ENCODE measurements at regions not wholly inside any gene's neighbourhood (a gene's known extent, or its start where the extent isn't known, plus 50 kb on each side); places are given as distances from the start of the nearest gene placed in this dataset.

DNA sequence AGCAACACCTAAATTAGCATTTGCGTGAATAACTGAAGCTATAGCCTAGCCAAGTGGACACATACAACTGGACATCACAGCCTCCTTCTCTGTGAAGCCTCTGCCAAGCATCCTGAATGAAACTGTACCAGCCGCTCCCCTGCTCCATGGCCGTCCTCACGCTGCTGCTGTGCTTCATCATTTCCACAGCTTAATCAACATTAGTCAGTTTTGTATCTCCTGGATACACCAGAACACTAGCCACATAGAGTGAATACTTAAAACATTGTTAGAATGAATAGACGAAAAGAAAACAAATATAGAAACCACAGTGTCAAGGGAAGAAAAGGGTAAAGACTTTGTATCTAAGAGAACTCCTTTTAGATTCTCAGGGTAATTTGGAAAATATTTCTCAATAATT lies 1526.9 kb downstream of the EFNB2 start:
- H4K20me1 ChIP-seq = no peaks in the 10 kb centered on the region

DNA sequence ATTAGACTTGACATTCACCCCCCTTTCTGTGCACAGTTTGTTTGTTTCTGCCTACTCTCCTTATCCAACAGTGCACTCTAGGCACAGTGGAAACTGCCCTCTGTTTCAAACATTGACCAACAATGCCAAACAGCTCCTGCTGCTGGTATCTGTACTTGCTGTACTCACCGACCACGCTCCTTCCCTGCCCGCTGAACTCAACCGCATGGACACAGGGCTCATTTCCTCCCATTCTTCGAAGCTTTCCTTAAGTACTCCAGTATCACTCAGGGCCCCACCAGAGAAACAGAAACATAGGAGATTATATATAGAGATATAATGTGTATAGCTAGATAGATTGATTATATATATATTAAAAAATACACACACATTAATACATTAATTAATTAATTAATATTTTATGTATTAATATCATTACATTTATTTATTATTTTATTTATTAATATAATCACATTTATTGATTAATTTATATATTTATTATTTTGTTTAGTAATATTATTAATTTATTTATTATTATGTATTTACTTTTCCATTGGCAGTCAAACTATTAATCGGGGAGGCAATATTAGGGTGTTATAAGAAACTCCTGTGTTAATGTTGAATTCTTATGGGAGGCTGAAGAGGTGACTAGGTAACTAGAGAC lies 1528.2 kb downstream of the EFNB2 start:
- no peak overlapping the region for H3K9ac ChIP-seq
- H3K27ac ChIP-seq = no peak overlapping the region
- H3K27me3 ChIP-seq = no peaks in the 10 kb centered on the region
- H4K20me1 ChIP-seq = no peaks in the 10 kb centered on the region
- no peak overlapping the region for H3K4me2 ChIP-seq
- no peaks in the 10 kb centered on the region for H3K4me1 ChIP-seq
- H3K36me3 ChIP-seq = no peaks in the 10 kb centered on the region
- H3K9me3 ChIP-seq = no peaks in the 10 kb centered on the region
- H3K4me3 ChIP-seq = no peak overlapping the region
- TF ChIP-seq Cebpa-rat (IDR thresholded peaks at IDR 0.05) = no peak

More for the DNA sequence above, 1526.9 kb downstream of the EFNB2 start:
- no peaks in the 10 kb centered on the region for H3K36me3 ChIP-seq
- H3K4me2 ChIP-seq = no peak overlapping the region
- H3K4me1 ChIP-seq = no peaks in the 10 kb centered on the region
- no peak overlapping the region for H3K27ac ChIP-seq
- H3K9ac ChIP-seq = no peak overlapping the region
- H3K4me3 ChIP-seq = no peak overlapping the region
- no peaks in the 10 kb centered on the region for H3K27me3 ChIP-seq
- no peak for TF ChIP-seq Cebpa-rat (IDR thresholded peaks at IDR 0.05)
- H3K9me3 ChIP-seq = no peaks in the 10 kb centered on the region

DNA sequence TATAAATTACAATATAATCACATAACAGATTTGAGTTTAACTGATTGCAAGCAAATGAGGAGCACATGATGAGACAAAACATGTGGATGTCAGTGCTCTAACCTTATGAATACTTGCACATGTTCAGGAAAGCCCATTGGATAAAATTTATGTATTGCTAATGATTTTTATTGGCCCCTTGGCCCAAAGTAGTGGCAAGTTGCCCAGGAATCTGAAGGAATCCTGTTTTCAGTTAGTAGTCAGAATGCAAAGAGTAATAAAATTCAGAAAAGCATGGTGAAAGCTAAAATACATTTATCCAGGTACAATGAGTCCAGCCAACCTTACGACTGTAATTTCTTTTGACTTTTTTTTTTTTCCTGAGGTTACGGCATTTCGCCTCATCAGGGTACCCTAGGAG lies 1539.4 kb downstream of the EFNB2 start:
- no peaks in the 10 kb centered on the region for H3K9me3 ChIP-seq
- no peak for TF ChIP-seq Cebpa-rat (IDR thresholded peaks at IDR 0.05)

DNA sequence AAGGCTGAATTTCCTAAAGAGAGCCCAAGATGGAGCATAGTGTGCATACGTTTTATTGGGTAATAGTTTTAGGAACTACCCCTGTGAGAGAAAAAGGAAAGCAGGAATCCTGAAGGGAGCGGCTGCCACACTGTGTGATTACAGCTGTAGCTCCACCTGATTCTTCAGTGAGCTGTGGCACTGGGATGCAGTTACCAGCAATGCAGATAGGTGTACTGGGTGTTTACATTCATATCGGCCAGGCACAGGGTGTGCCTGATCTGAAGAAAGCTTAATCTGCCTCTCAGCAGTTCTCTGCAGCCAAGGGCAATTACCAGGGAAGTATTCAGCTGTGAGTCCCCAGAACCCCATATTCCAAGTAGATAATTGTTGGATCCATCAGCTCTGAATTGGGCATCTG lies 1541.8 kb downstream of the EFNB2 start:
- no peak for TF ChIP-seq Cebpa-rat (IDR thresholded peaks at IDR 0.05)
- Histone ChIP-seq H3K9ac (no peak overlapping the region), H3K36me3 (no peaks in the 10 kb centered on the region), H4K20me1 (no peaks in the 10 kb centered on the region), H3K27ac (no peak overlapping the region), H3K27me3 (no peaks in the 10 kb centered on the region), H3K4me1 (no peaks in the 10 kb centered on the region), H3K9me3 (no peaks in the 10 kb centered on the region), H3K4me2 (no peak overlapping the region), H3K4me3 (no peak overlapping the region)

More for the DNA sequence above, 1539.4 kb downstream of the EFNB2 start:
- H3K27me3 ChIP-seq = no peaks in the 10 kb centered on the region
- no peak overlapping the region for H3K4me2 ChIP-seq
- no peak overlapping the region for H3K4me3 ChIP-seq
- no peaks in the 10 kb centered on the region for H3K36me3 ChIP-seq
- no peak overlapping the region for H3K9ac ChIP-seq
- H3K27ac ChIP-seq = no peak overlapping the region
- H4K20me1 ChIP-seq = no peaks in the 10 kb centered on the region
- no peaks in the 10 kb centered on the region for H3K4me1 ChIP-seq

DNA sequence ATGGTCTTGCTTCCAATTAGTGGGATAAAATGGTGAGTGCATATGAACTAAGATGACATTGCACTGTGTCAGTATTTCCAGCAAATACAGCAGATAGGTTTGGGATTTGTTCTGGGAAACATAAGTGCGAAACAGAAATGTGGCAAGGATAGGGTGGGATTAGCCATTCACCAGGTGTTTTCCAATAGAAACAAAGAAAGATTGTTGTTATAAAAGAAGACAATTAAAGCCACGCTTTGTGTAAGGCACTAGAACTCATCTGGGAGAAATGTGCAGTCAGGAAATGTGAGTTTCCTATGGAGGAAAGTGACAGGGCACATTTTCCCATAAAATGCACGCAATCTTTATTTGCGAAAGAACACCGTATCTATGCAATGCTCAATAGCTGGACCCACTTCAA lies 1547.8 kb downstream of the EFNB2 start:
- H3K36me3 ChIP-seq = no peaks in the 10 kb centered on the region
- no peaks in the 10 kb centered on the region for H3K9me3 ChIP-seq
- H3K27ac ChIP-seq = no peak overlapping the region
- no peak overlapping the region for H3K4me2 ChIP-seq
- TF ChIP-seq Cebpa-rat (IDR thresholded peaks at IDR 0.05) = no peak
- no peak overlapping the region for H3K4me3 ChIP-seq
- H3K9ac ChIP-seq = no peak overlapping the region
- H4K20me1 ChIP-seq = no peaks in the 10 kb centered on the region
- H3K27me3 ChIP-seq = no peaks in the 10 kb centered on the region
- peaks cover 34% of the 10 kb centered on the region for H3K4me1 ChIP-seq

DNA sequence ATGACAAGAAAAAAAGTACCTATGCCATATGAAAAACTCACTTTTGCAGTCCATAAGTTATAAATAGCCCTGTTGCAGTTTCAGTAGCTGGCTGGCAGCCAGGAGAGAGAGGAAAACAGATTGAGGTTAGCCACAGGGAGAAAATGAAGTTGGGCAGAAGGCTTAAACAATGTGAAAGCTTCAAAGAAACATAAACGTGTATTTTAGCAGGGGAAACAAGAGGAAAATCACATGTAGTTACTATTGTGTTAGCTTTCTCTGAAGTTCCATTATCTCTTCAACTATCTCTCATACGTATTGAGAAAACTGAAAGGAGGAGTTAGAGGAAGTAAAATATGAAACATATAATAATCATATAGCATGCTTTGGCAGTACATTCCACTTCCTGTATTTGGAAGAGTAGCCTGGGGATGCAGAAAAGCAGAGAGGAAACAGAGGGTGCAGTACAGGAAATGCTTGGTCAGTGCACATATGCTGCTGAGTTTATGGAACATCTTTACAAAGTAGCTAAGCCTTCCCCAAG lies 1551.1 kb downstream of the EFNB2 start:
- Histone ChIP-seq H3K9me3 (no peaks in the 10 kb centered on the region), H3K4me2 (peak overlapping the region; percentile 56)

DNA sequence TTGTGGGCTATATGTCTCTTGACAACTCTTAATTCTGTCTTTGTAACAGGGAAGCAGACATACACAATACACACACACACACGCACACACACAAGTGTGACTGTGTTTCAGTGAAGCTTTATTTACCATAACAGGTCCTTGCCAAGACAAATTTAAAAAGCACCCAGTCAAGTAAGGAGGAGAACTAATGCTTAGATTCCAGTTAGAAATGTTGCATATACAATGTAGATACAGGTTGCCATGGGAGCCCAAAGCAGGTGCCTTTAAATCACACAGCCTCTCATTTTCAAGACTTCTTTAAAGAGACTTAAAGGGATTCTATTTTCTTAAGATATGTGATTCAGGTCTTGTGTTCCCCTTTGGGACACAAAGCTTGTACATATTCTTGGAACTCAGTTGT lies 1551.9 kb downstream of the EFNB2 start:
- H3K4me2 ChIP-seq = peak overlapping the region; percentile 56
- no peaks in the 10 kb centered on the region for H3K9me3 ChIP-seq
- H3K27ac ChIP-seq = peak overlapping the region; percentile 67
- no peaks in the 10 kb centered on the region for H3K27me3 ChIP-seq
- no peaks in the 10 kb centered on the region for H4K20me1 ChIP-seq
- H3K4me1 ChIP-seq = peaks cover 34% of the 10 kb centered on the region
- H3K36me3 ChIP-seq = no peaks in the 10 kb centered on the region
- H3K4me3 ChIP-seq = no peak overlapping the region
- no peak overlapping the region for H3K9ac ChIP-seq
- TF ChIP-seq Cebpa-rat (IDR thresholded peaks at IDR 0.05) = no peak

More for the DNA sequence above, 1551.1 kb downstream of the EFNB2 start:
- peak overlapping the region; percentile 67 for H3K27ac ChIP-seq
- no peaks in the 10 kb centered on the region for H4K20me1 ChIP-seq
- peak overlapping the region; percentile 16; the same call in 1 of the 2 replicates for H3K9ac ChIP-seq
- no peaks in the 10 kb centered on the region for H3K27me3 ChIP-seq
- peaks cover 34% of the 10 kb centered on the region for H3K4me1 ChIP-seq
- no peaks in the 10 kb centered on the region for H3K36me3 ChIP-seq
- no peak for TF ChIP-seq Cebpa-rat (IDR thresholded peaks at IDR 0.05)
- peak overlapping the region; percentile 34; the same call in 1 of the 2 replicates for H3K4me3 ChIP-seq

DNA sequence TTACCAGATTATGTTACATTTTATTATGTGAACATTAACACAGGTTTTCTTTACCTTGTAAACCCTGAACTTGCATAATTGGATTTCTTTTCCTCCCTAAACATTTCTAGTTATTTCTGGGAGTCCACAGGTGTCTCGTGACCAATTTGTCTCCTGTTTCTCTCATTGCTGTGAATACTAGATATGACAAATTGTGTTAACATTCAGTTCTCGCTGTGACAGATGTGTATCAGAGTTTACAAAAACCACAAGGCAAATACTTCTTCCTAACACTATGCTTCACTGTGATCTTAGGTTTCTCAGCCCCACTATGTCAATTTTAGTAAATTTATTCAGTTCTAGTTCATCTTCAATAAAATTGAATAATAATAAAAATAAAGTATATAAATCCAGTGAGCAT lies 1554.9 kb downstream of the EFNB2 start:
- H3K9me3 ChIP-seq = no peaks in the 10 kb centered on the region
- H3K27ac ChIP-seq = no peak overlapping the region
- H3K36me3 ChIP-seq = no peaks in the 10 kb centered on the region
- H3K27me3 ChIP-seq = no peaks in the 10 kb centered on the region
- no peak overlapping the region for H3K4me3 ChIP-seq
- H3K4me1 ChIP-seq = peaks cover 40% of the 10 kb centered on the region
- no peak overlapping the region for H3K9ac ChIP-seq
- H3K4me2 ChIP-seq = no peak overlapping the region
- TF ChIP-seq Cebpa-rat (IDR thresholded peaks at IDR 0.05) = no peak
- no peaks in the 10 kb centered on the region for H4K20me1 ChIP-seq

DNA sequence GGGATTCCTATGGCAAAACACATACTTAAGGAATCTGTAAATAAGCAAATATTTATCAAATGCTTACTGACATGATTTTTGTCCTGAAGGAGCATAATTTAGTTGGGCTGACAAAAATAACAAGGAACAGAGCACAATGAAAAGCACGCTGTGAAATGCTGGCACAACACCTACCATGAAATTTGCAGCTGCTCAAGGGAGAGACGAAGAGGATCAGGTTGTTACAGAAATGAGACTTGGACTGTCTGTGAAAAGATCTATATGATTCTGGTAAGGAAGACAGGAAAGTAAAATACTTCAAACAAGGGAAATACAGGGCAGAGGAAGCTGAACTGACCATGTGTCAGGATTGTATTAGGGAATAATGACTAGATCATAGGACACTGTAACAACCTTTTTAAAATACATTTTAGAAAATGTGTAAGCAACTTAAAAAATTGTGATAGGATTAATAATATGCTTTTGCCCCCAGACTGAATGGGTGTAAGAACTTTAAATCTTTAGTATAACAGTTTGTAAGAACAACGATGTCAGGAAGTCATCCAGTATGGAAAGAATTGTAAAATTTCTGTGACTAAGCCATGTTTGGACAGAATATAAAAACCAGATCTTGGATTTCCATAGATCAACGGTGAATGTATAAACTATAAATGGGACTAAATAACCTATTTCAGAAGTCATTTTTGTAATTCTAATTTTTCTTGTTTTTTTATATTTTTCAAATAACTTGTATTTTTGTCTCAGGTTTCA lies 1556.0 kb downstream of the EFNB2 start:
- Histone ChIP-seq H3K27me3 (no peaks in the 10 kb centered on the region), H3K36me3 (no peaks in the 10 kb centered on the region), H3K4me1 (peaks cover 40% of the 10 kb centered on the region), H3K4me3 (no peak overlapping the region), H3K9ac (no peak overlapping the region), H3K9me3 (no peaks in the 10 kb centered on the region), H4K20me1 (no peaks in the 10 kb centered on the region), H3K4me2 (no peak overlapping the region), H3K27ac (no peak overlapping the region)
- TF ChIP-seq Cebpa-rat (IDR thresholded peaks at IDR 0.05) = no peak

DNA sequence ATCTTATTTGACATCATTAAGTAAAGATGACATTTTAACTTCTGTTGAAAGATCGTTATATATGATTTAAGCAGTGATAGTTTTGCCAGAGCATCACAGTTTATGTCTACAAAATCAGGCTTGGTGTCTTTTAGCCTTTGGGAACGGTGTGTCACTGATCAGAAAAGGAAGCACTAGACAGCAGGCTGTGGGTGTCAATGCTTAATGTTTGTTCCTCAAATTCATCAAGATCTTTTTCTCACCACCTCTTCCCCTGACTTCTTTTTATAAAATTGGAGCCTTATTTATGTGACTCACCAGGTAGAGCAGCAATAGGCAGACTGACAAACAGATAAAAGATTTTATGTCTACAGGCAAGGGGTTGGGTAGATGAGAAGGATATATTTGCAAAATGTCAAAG lies 1558.5 kb downstream of the EFNB2 start:
- H3K4me1 ChIP-seq = peaks cover 24% of the 10 kb centered on the region
- no peaks in the 10 kb centered on the region for H3K27me3 ChIP-seq
- TF ChIP-seq Cebpa-rat (IDR thresholded peaks at IDR 0.05) = no peak
- no peaks in the 10 kb centered on the region for H3K36me3 ChIP-seq
- no peaks in the 10 kb centered on the region for H4K20me1 ChIP-seq
- H3K4me2 ChIP-seq = no peak overlapping the region
- H3K4me3 ChIP-seq = no peak overlapping the region
- H3K9me3 ChIP-seq = no peaks in the 10 kb centered on the region
- H3K27ac ChIP-seq = no peak overlapping the region
- H3K9ac ChIP-seq = no peak overlapping the region
